ENCODE measurements at regions not wholly inside any gene's neighbourhood (a gene's known extent, or its start where the extent isn't known, plus 50 kb on each side); places are given as distances from the start of the nearest gene placed in this dataset.

DNA sequence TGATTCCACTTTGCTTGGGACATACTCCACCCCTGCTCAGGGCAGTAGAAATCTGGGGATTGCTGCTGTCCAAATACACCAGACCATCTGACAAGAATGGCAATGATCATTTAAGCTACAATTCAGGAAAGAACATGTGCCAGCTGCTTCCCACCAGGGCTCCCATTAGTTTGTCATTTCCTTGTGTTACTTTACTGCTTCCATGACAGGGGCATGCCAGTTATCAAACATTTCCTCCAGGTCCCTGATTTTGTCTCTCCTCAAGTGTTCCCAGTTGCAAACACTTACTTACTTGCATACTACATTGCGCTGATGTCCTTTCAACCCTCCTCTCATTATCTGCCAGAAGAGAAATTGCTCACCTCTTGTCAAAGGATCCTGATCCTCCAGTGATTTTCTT, 474.5 kb upstream of the DCC start (continued):
- TF ChIP-seq, protein P1, sequence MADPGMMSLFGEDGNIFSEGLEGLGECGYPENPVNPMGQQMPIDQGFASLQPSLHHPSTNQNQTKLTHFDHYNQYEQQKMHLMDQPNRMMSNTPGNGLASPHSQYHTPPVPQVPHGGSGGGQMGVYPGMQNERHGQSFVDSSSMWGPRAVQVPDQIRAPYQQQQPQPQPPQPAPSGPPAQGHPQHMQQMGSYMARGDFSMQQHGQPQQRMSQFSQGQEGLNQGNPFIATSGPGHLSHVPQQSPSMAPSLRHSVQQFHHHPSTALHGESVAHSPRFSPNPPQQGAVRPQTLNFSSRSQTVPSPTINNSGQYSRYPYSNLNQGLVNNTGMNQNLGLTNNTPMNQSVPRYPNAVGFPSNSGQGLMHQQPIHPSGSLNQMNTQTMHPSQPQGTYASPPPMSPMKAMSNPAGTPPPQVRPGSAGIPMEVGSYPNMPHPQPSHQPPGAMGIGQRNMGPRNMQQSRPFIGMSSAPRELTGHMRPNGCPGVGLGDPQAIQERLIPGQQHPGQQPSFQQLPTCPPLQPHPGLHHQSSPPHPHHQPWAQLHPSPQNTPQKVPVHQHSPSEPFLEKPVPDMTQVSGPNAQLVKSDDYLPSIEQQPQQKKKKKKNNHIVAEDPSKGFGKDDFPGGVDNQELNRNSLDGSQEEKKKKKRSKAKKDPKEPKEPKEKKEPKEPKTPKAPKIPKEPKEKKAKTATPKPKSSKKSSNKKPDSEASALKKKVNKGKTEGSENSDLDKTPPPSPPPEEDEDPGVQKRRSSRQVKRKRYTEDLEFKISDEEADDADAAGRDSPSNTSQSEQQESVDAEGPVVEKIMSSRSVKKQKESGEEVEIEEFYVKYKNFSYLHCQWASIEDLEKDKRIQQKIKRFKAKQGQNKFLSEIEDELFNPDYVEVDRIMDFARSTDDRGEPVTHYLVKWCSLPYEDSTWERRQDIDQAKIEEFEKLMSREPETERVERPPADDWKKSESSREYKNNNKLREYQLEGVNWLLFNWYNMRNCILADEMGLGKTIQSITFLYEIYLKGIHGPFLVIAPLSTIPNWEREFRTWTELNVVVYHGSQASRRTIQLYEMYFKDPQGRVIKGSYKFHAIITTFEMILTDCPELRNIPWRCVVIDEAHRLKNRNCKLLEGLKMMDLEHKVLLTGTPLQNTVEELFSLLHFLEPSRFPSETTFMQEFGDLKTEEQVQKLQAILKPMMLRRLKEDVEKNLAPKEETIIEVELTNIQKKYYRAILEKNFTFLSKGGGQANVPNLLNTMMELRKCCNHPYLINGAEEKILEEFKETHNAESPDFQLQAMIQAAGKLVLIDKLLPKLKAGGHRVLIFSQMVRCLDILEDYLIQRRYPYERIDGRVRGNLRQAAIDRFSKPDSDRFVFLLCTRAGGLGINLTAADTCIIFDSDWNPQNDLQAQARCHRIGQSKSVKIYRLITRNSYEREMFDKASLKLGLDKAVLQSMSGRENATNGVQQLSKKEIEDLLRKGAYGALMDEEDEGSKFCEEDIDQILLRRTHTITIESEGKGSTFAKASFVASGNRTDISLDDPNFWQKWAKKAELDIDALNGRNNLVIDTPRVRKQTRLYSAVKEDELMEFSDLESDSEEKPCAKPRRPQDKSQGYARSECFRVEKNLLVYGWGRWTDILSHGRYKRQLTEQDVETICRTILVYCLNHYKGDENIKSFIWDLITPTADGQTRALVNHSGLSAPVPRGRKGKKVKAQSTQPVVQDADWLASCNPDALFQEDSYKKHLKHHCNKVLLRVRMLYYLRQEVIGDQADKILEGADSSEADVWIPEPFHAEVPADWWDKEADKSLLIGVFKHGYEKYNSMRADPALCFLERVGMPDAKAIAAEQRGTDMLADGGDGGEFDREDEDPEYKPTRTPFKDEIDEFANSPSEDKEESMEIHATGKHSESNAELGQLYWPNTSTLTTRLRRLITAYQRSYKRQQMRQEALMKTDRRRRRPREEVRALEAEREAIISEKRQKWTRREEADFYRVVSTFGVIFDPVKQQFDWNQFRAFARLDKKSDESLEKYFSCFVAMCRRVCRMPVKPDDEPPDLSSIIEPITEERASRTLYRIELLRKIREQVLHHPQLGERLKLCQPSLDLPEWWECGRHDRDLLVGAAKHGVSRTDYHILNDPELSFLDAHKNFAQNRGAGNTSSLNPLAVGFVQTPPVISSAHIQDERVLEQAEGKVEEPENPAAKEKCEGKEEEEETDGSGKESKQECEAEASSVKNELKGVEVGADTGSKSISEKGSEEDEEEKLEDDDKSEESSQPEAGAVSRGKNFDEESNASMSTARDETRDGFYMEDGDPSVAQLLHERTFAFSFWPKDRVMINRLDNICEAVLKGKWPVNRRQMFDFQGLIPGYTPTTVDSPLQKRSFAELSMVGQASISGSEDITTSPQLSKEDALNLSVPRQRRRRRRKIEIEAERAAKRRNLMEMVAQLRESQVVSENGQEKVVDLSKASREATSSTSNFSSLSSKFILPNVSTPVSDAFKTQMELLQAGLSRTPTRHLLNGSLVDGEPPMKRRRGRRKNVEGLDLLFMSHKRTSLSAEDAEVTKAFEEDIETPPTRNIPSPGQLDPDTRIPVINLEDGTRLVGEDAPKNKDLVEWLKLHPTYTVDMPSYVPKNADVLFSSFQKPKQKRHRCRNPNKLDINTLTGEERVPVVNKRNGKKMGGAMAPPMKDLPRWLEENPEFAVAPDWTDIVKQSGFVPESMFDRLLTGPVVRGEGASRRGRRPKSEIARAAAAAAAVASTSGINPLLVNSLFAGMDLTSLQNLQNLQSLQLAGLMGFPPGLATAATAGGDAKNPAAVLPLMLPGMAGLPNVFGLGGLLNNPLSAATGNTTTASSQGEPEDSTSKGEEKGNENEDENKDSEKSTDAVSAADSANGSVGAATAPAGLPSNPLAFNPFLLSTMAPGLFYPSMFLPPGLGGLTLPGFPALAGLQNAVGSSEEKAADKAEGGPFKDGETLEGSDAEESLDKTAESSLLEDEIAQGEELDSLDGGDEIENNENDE (IDR thresholded peaks at IDR 0.05; ENCODE audit: insufficient replicate concordance, low read length) = no peak
- no peak for TF ChIP-seq SP1 (IDR thresholded peaks at IDR 0.05; ENCODE audit: low read depth, low read length)
- TF ChIP-seq, protein P2, sequence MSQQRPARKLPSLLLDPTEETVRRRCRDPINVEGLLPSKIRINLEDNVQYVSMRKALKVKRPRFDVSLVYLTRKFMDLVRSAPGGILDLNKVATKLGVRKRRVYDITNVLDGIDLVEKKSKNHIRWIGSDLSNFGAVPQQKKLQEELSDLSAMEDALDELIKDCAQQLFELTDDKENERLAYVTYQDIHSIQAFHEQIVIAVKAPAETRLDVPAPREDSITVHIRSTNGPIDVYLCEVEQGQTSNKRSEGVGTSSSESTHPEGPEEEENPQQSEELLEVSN (IDR thresholded peaks at IDR 0.05) = no peak
- TF ChIP-seq KDM1A (IDR thresholded peaks at IDR 0.05; ENCODE audit: borderline replicate concordance, low read length) = no peak
- TF ChIP-seq RXRA (IDR thresholded peaks at IDR 0.05; ENCODE audit: insufficient read depth, low read depth, low read length) = no peak
- no peak for TF ChIP-seq SIX5 (IDR thresholded peaks at IDR 0.05; ENCODE audit: low read depth, low read length)
- TF ChIP-seq, protein P3, sequence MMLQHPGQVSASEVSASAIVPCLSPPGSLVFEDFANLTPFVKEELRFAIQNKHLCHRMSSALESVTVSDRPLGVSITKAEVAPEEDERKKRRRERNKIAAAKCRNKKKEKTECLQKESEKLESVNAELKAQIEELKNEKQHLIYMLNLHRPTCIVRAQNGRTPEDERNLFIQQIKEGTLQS (IDR thresholded peaks at IDR 0.05; ENCODE audit: insufficient read depth, low read depth, low read length) = no peak
- TF ChIP-seq CHD2 (IDR thresholded peaks at IDR 0.05; ENCODE audit: low read length) = no peak
- TF ChIP-seq, protein P4, sequence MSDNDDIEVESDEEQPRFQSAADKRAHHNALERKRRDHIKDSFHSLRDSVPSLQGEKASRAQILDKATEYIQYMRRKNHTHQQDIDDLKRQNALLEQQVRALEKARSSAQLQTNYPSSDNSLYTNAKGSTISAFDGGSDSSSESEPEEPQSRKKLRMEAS (IDR thresholded peaks at IDR 0.05) = no peak
